Endodermal cell (in vitro differentiated cells): ENCODE measurements at regions not wholly inside any gene's neighbourhood (a gene's known extent, or its start where the extent isn't known, plus 50 kb on each side); places are given as distances from the start of the nearest gene placed in this dataset.

ENCODE experiments used
- DNase-seq: peaks from one replicate; pipeline ENCODE4 v3.0.0-alpha.2; 2017
- H3K27ac ChIP-seq: 2 replicates; pipeline ENCODE4 v1.5.1; 2013; ENCODE audit warnings: mild to moderate bottlenecking, low read depth, low read length, moderate library complexity
- H3K27me3 ChIP-seq: 2 replicates; pipeline ENCODE4 v1.6.1; 2013; ENCODE audit warnings: mild to moderate bottlenecking, low read length, moderate library complexity; ENCODE audit not compliant: insufficient read depth, control insufficient read depth, poor library complexity, severe bottlenecking
- H3K36me3 ChIP-seq: 2 replicates; pipeline ENCODE4 v1.7.0; 2013; ENCODE audit warnings: mild to moderate bottlenecking, low read length, moderate library complexity; ENCODE audit not compliant: control insufficient read depth, insufficient read depth
- H3K4me1 ChIP-seq: one replicate; pipeline ENCODE4 v1.7.0; 2013; ENCODE audit warnings: low read length; ENCODE audit not compliant: control insufficient read depth, insufficient read depth
- H3K4me3 ChIP-seq: 2 replicates; pipeline ENCODE4 v1.5.1; 2013; ENCODE audit warnings: mild to moderate bottlenecking, low read length, moderate library complexity
- H3K9ac ChIP-seq: 2 replicates; pipeline ENCODE4 v1.6.1; 2013; ENCODE audit warnings: mild to moderate bottlenecking, low read length, moderate library complexity; ENCODE audit not compliant: poor library complexity, severe bottlenecking; ENCODE audit errors: extremely low read depth
- H3K9me3 ChIP-seq: 2 replicates; pipeline ENCODE4 v1.6.1; 2013; ENCODE audit warnings: mild to moderate bottlenecking, low read length, moderate library complexity; ENCODE audit not compliant: control insufficient read depth
- H3K27ac Mint-ChIP-seq: 2 replicates; pipeline ENCODE4 v1.8.0; 2020; ENCODE audit warnings: mixed read lengths
- H3K27me3 Mint-ChIP-seq: 2 replicates; pipeline ENCODE4 v1.8.0; 2021; ENCODE audit warnings: mild to moderate bottlenecking, mixed read lengths; ENCODE audit not compliant: insufficient read depth
- H3K36me3 Mint-ChIP-seq: 2 replicates; pipeline ENCODE4 v1.8.0; 2020; ENCODE audit warnings: low read depth, mixed read lengths
- H3K4me1 Mint-ChIP-seq: 2 replicates; pipeline ENCODE4 v1.8.0; 2020; ENCODE audit warnings: mixed read lengths
- H3K4me3 Mint-ChIP-seq: 2 replicates; pipeline ENCODE4 v1.8.0; 2020; ENCODE audit warnings: mild to moderate bottlenecking, moderate library complexity, mixed read lengths
- H3K9me3 Mint-ChIP-seq: 2 replicates; pipeline ENCODE4 v1.8.0; 2020; ENCODE audit warnings: mild to moderate bottlenecking, mixed read lengths
- CTCF ChIP-seq: fragments of 200-600 bp; sonication (generic); conservative IDR thresholded peaks from 2 replicates; pipeline ENCODE4 v1.5.0; 2021; ENCODE audit warnings: antibody characterized with exemption, mild to moderate bottlenecking
- WGBS, 2 experiments: methylation state at CpG; one replicate each; pipeline versions ENCODE4 v1.1.5 to v1.1.7; 2013; ENCODE audit warnings: missing lambda C conversion rate in 2 of 2, mixed read lengths in 1 of 2; ENCODE audit not compliant: insufficient coverage in 1 of 2, insufficient read length in 1 of 2; 5-methylcytosine and 5-hydroxymethylcytosine counted together

DNA sequence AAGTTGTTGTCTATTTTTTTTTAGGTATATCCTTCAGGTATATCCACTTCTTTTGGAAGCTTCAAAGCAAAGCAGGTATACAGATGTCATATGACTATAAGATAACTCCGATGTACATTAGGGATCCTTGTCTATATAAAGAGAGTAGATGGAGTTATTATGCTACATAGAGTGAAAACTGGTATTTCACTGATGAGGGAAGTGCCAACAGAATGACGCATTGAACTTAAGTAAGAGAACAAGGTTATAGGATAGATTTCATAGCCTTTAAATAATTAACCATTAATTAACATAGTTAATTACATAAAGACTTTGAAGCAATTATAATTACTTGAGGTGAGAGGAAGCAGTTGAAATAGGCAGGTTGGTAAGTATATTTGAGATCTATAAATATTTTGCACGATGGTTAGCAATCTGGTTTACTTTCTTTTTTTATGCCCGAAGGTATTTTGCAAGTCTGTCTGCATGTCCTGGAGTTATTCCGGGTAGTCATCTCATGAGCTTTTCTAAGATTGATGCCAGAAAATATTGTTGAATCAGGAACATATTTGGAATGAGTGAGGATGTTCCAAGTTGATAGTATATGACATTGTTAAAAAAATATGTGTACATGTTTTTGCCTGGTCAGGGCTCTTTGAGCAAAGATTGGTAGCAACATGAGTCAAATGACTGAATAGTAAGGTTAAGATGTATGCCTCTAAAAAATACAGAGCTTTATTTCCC, 299.5 kb upstream of the KCNMB2 start:
- H3K27ac ChIP-seq = no peak overlapping the region
- H3K36me3 ChIP-seq = no peaks in the 10 kb centered on the region
- H3K27me3 ChIP-seq = no peaks in the 10 kb centered on the region
- DNase-seq = no peak
- Mint-ChIP-seq H3K36me3 (peaks cover 9% of the 10 kb centered on the region), H3K9me3 (peaks cover 19% of the 10 kb centered on the region), H3K4me3 (no peak overlapping the region), H3K4me1 (peaks cover 15% of the 10 kb centered on the region), H3K27me3 (no peaks in the 10 kb centered on the region), H3K27ac (peak overlapping the region; percentile 12)
- no peaks in the 10 kb centered on the region for H3K4me1 ChIP-seq
- H3K4me3 ChIP-seq = no peak overlapping the region
- 95 to 96% methylated on average over 3 to 4 of the region's 5 CpGs for WGBS, 2 experiments
- TF ChIP-seq CTCF = no peak
- H3K9ac ChIP-seq = no peak overlapping the region
- no peaks in the 10 kb centered on the region for H3K9me3 ChIP-seq

GRCh38 chr3:178238179-178238578, 298.1 kb upstream of the KCNMB2 start:
- Histone ChIP-seq H3K4me1 (no peaks in the 10 kb centered on the region), H3K4me3 (no peak overlapping the region), H3K27me3 (no peaks in the 10 kb centered on the region), H3K36me3 (no peaks in the 10 kb centered on the region), H3K9ac (no peak overlapping the region), H3K9me3 (no peaks in the 10 kb centered on the region), H3K27ac (no peak overlapping the region)
- Mint-ChIP-seq H3K27me3 (no peaks in the 10 kb centered on the region), H3K4me3 (no peak overlapping the region), H3K4me1 (peaks cover 15% of the 10 kb centered on the region), H3K9me3 (peaks cover 21% of the 10 kb centered on the region), H3K36me3 (peaks cover 9% of the 10 kb centered on the region), H3K27ac (no peak overlapping the region)
- TF ChIP-seq CTCF = no peak
- DNase-seq = peak; percentile 38

- Histone ChIP-seq H3K9me3 (no peaks in the 10 kb centered on the region), H3K27me3 (no peaks in the 10 kb centered on the region), H3K27ac (peak overlapping the region; percentile 78), H3K9ac (no peak overlapping the region), H3K4me1 (no peaks in the 10 kb centered on the region), H3K4me3 (no peak overlapping the region), H3K36me3 (no peaks in the 10 kb centered on the region)
- no peak for TF ChIP-seq CTCF
- H3K27me3 Mint-ChIP-seq = no peaks in the 10 kb centered on the region
- H3K4me1 Mint-ChIP-seq = peaks cover 13% of the 10 kb centered on the region
- H3K36me3 Mint-ChIP-seq = peaks cover 5% of the 10 kb centered on the region
- H3K27ac Mint-ChIP-seq = no peak overlapping the region
- H3K4me3 Mint-ChIP-seq = no peak overlapping the region
- 88 to 92% methylated on average over 5 to 9 of the region's 11 CpGs for WGBS, 2 experiments
- H3K9me3 Mint-ChIP-seq = peaks cover 19% of the 10 kb centered on the region
- no peak for DNase-seq
These were observed 291.2 kb upstream of the KCNMB2 start for GRCh38 chr3:178244733-178245709.
